Erythroblast (primary cell): ENCODE measurements at regions not wholly inside any gene's neighbourhood (a gene's known extent, or its start where the extent isn't known, plus 50 kb on each side); places are given as distances from the start of the nearest gene placed in this dataset.

Experiments used
- GATA1 ChIP-seq: IDR thresholded peaks from 2 replicates; pipeline ENCODE4 v1.6.1; 2011; ENCODE audit warnings: low read depth, mild to moderate bottlenecking, control low read depth, low read length, moderate library complexity
- POLR2A ChIP-seq: IDR thresholded peaks from 2 replicates; pipeline ENCODE4 v1.6.1; 2011; ENCODE audit warnings: mild to moderate bottlenecking, low read length

DNA sequence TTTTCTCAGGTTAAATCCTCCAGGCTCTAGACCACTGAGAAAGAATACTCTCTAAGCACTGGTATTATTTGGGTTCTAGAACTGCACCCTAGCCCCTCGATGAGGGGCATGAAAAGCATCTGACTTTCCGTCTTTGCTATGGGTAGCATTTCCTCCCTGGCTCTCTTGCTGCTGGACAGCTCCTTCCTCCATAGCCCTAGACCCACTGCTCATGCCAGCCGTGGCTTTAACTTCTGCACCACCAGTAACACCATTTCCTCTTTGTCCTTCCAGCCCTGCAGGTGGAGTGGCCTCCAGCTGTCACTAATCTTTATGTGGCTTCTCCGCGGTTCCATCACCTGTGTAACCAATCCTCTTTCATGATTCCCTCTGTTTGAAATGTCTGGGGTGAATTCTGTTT lies 194.9 kb downstream of the SCP2D1 start:
- no peak for TF ChIP-seq POLR2A
- no peak for TF ChIP-seq GATA1
